LoVo (cell line): ENCODE measurements at regions not wholly inside any gene's neighbourhood (a gene's known extent, or its start where the extent isn't known, plus 50 kb on each side); places are given as distances from the start of the nearest gene placed in this dataset.
"Not testable (repeated sequence)": the region's sequence is repeated elsewhere in the genome, so short reads cannot be mapped to it uniquely, and the experiment has no call there.

Experiments used
- DNase-seq: peaks from one replicate; pipeline ENCODE4 v3.0.0-alpha.2; 2016; ENCODE audit warnings: low spot score

GRCh38 chr4:104330125-104330905 is 164.4 kb downstream of the CXXC4 start:
- no peak for DNase-seq

GRCh38 chr4:104326991-104327694 is 167.6 kb downstream of the CXXC4 start:
- DNase-seq: not testable (repeated sequence)

DNA sequence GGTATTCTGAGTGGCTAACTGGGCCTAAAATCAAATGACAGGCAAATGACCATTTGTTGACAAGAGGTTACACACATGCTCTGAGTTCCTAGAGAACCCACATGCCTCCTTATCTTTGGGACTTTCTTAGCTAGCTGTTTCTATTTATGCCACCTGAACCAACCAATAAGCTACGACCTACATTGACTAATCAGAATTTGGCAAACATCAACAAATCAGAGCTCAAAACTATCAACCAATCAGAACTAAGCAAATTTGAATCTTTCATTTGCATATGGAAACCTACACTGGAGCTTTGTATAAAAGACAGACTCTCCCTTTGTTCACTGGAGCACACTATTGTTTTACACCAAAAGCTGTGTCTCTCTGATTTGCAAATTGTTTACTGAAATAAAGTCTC is 192.0 kb downstream of the CXXC4 start:
- no peak for DNase-seq

DNA sequence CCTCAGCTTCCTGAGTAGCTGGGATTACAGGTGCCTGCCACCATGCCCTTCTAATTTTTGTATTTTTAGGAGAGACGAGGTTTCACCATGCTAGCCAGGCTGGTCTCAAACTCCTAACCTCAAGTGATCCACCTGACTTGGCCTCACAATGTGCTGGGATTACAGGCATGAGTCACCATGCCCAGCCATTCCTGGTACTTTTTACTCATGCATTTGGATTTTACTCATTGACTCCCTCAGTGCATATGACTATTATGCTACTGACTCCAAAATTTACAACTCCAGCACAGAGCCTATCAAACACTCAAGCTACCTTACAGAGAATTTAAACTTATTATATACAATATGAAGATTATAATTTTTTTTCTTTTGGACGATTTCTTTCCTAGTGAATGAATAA is 199.9 kb downstream of the CXXC4 start:
- DNase-seq: no peak

- DNase-seq: no peak
Measured at GRCh38 chr4:104286867-104287266, 207.8 kb downstream of the CXXC4 start.

- no peak for DNase-seq
Measured at GRCh38 chr4:104283303-104283702, 211.4 kb downstream of the CXXC4 start.

DNA sequence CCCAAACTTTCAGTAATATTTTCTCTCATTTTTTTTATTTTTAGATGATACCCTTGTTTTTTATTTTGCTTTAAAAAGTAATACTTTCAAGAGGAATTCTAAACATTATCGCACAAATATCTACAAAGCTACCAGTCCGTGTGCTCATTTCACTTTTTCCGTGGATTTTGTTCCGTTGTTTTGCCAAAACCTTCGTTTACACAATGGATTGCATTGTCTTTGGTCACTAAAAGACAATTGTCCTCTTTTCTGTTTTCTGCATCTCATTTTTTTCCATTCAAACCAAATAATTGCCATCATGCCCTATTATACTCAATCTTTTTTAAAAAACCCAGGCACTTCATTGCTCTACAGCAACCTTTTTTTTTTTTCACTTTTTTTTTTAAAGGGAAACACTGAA is 214.9 kb downstream of the CXXC4 start:
- no peak for DNase-seq

GRCh38 chr4:104272966-104273365 is 221.7 kb downstream of the CXXC4 start:
- DNase-seq: no peak

- not testable (repeated sequence) for DNase-seq
Measured at GRCh38 chr4:104269603-104270002, 225.1 kb downstream of the CXXC4 start.

DNA sequence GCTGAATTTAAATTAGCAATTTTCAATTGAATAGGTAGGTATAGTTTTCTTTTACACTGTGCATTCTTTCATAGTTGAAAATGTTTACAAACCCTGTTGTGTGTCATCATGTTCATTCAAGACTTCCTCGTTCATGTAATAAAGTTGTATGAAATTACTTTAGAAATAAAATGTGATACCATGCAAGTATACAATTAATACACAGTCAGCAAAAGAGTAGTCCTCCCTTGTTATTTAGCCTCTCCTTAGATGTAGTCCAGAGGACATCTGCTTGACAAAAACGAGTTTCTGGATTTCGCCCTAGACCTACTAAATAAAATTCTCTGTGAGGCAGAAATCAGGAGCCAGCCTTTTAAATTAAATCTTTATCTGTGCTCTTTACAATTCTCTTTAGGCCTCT is 231.6 kb downstream of the CXXC4 start:
- no peak for DNase-seq

GRCh38 chr4:104262678-104263077 is 232.0 kb downstream of the CXXC4 start:
- no peak for DNase-seq

DNA sequence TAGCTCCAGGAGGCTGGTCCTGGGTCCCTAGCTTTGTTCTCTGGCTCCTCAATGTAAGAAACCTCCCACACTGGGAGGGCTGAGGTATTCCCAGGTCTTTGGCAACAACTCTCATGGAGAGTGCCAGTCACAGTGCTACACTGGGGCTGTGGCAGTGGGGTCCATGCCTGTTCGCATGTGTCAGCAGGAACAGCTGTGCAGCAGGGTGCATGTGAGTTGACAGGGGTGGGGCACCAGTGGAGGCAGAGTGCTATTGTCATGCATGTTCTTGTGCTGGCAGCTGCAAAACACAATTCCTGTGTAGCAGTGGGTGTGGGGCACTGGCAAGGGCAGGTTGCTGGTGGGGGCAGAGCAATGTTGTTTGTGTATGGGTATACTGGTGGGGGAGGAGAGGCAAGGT is 246.0 kb downstream of the CXXC4 start:
- no peak for DNase-seq

- DNase-seq: no peak
Measured at GRCh38 chr4:104235967-104236366, 258.7 kb downstream of the CXXC4 start.

DNA sequence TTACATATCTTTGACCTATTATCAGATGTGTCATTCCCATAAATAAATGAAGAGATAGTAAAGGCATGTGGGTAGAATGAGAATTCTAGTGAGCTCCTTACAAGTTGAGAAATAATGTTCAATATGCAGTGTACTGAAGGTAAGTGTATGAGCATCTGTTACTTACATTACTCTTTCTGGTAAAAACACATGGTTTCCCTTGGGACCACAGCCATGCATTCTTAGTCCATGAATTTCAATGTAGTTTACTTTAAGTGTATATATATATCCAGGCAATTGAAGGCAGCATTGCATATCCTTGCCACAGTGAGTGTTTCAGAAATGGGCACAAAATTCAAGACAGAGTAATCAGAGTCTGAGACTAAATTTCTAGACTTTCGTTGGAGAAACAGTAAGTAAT is 277.2 kb downstream of the CXXC4 start:
- DNase-seq: no peak

DNA sequence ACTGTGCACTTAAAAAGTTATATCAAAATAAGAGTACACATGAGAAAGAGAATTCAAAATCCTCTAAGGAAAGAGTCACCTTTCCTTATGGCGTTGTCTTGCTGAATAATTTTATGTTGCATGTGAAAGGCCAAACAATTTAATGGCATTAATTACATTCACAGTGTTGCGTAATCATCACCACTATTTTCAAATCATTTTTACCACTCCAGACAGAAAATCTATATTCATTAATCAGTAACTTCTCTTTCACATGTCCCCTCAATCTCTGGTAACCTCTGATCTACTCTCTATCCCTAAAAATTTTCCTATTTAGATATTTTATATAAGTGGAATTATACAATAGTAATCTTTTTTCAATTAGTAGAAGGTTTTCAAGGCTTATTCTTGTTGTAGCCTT is 283.0 kb downstream of the CXXC4 start:
- no peak for DNase-seq

GRCh38 chr4:104210420-104210819 is 284.3 kb downstream of the CXXC4 start:
- no peak for DNase-seq

DNA sequence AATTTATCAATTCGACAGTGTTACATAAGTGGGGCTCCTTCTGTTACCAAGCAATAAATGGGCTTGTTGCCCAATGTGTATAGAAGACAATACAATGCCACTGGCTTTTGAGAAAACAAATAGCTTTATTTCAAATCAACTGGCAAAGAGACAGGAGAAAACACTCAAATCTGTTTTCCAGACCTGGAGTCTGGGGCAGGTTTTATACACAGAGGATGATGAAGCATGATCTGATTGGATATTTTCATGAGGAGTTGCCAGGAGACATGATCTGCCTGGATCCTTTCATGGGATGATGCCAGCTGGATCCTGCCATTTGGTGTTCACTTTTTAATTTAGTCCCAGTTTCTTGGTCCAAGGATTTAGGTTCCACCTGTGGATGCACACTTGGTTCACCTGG is 287.9 kb downstream of the CXXC4 start:
- DNase-seq: no peak

GRCh38 chr4:104205116-104205515 is 289.6 kb downstream of the CXXC4 start:
- DNase-seq: no peak

- no peak for DNase-seq
Measured at GRCh38 chr4:104188301-104188700, 306.4 kb downstream of the CXXC4 start.

DNA sequence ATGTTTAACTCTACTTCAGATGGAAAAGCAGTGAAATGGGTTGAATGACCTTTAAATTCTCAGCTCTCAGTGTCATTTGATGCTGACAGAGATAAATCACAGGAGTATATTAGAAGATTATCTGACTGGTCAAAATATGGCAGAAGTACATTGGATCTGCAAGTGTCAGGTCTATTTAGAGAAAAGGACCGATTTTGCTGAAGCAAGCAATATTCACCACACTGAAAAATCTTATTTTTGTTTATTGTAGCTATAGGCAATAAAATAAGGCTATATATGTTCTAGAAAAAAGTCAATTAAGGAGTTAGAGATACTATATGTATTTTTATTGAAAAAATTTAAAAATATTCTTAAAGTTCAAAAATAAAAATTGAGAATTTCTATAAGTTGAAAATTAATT is 325.3 kb downstream of the CXXC4 start:
- DNase-seq: no peak

DNA sequence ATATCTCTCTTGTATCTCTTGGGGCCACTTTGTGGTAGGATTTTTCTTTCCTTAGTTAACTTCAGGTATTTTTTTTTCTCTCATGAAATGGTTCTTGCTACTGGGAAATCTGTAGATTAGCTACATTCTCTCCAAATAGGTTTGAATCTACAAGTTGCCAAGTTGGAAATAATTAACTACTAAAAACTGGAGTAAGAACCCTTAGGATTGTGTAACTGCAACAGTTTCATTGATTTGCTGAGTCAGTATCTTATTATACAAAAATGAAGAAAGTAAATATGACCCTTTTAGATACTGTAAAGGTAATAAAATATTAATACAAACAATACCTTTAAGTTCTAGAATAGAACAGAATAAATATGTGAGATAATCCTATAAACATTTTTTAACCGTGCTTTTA is 327.9 kb downstream of the CXXC4 start:
- no peak for DNase-seq

DNA sequence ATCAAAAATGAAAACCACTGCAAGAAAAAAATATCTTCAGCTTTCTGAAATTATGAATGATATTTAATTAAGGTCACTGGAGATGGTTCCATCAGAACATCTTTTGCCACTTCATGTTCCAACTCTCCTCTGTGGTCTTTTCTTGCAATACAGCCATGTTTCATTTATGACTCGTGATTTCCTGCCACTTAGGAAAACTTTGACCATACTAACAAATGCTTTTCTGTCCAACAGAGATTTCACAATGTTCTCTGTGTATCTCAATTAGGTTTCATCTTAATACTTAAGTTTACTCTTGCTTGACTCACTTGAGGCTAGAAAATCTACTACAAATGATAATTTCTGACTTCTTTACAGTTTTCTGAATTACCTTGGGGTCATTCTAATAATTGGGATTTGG is 330.9 kb downstream of the CXXC4 start:
- no peak for DNase-seq

GRCh38 chr4:104146048-104146447 is 348.6 kb downstream of the CXXC4 start:
- DNase-seq: no peak

- DNase-seq: no peak
Measured at GRCh38 chr4:104138116-104138515, 356.6 kb downstream of the CXXC4 start.
